Left lung (tissue), 4 donors: ENCODE measurements at regions not wholly inside any gene's neighbourhood (a gene's known extent, or its start where the extent isn't known, plus 50 kb on each side); places are given as distances from the start of the nearest gene placed in this dataset.

Experiments used
- ATAC-seq: fragments of 200-7000 bp; cut with Tn5 transposase; one replicate; pipeline ENCODE4 v1.9.1; 2020; ENCODE audit warnings: moderate library complexity
- DNase-seq, 4 donors: peaks; one replicate each; pipeline ENCODE4 v3.0.0-alpha.2; 2013 to 2020
- H3K27ac ChIP-seq, 2 donors: fragments of 200-600 bp; sonication (generic) in 1 of 2; one replicate each; pipeline versions ENCODE4 v1.5.0 to v1.8.0; 2020 to 2021
- H3K27me3 ChIP-seq, 2 donors: fragments of 200-600 bp; sonication (generic) in 1 of 2; one replicate each; pipeline versions ENCODE4 v1.5.0 to v1.8.0; 2020 to 2021
- H3K36me3 ChIP-seq, 2 donors: fragments of 200-600 bp; sonication (generic) in 1 of 2; one replicate each; pipeline versions ENCODE4 v1.5.0 to v1.8.0; 2020 to 2021
- H3K4me1 ChIP-seq, 2 donors: fragments of 200-600 bp; one replicate each; pipeline ENCODE4 v1.8.0; 2021
- H3K4me3 ChIP-seq, 2 donors: fragments of 200-600 bp; sonication (generic) in 1 of 2; one replicate each; pipeline versions ENCODE4 v1.5.0 to v1.8.0; 2020 to 2021; ENCODE audit warnings: mild to moderate bottlenecking in 1 of 2
- H3K9me3 ChIP-seq, 2 donors: fragments of 200-600 bp; sonication (generic) in 1 of 2; one replicate each; pipeline versions ENCODE4 v1.5.0 to v1.8.0; 2020 to 2021
- CTCF ChIP-seq, 2 donors: fragments of 200-600 bp; sonication (generic) in 1 of 2; IDR thresholded peaks; one replicate each; pipeline versions ENCODE4 v1.5.0 to v1.8.0; 2021; ENCODE audit warnings: antibody characterized with exemption in 2 of 2
- intact Hi-C, 2 donors: fragments of 100-400 bp; cut with DNase I; formaldehyde crosslinking; loops; one replicate each; pipeline versions ENCODE4 v1.11.2 to v1.14.2; 2022
- donor health status: DM: no; HTN: yes; CAD: no.
- donor health status: DM: no; HTN: no; CAD: no.

- no peak overlapping the region for H3K4me3 ChIP-seq
- intact Hi-C loops = no loop called here
Measured at GRCh38 chrY:8064500-8064899, 1152.9 kb upstream of the AMELY start.

GRCh38 chrY:8063973-8064372 is 1152.4 kb upstream of the AMELY start:
- Histone ChIP-seq H3K27me3 (no peaks in the 10 kb centered on the region), H3K4me1 (no peaks in the 10 kb centered on the region), H3K36me3 (no peaks in the 10 kb centered on the region), H3K27ac (no peak overlapping the region), H3K9me3 (no peaks in the 10 kb centered on the region), H3K4me3 (no peak overlapping the region)
- no peak for TF ChIP-seq CTCF (IDR thresholded peaks at IDR 0.05)
- intact Hi-C loops = no loop called here
- ATAC-seq = no peak
- DNase-seq = no peak

More at GRCh38 chrY:8064500-8064899, 1152.9 kb upstream of the AMELY start:
- Histone ChIP-seq H3K36me3 (no peaks in the 10 kb centered on the region), H3K27ac (no peak overlapping the region), H3K9me3 (no peaks in the 10 kb centered on the region), H3K27me3 (no peaks in the 10 kb centered on the region), H3K4me1 (no peaks in the 10 kb centered on the region)
- no peak for TF ChIP-seq CTCF (IDR thresholded peaks at IDR 0.05)
- DNase-seq = no peak
- no peak for ATAC-seq

- ATAC-seq (no peak), DNase-seq (no peak)
Measured at GRCh38 chrY:8058613-8059012, 1147.1 kb upstream of the AMELY start.

GRCh38 chrY:8051340-8051739 is 1139.8 kb upstream of the AMELY start:
- H3K36me3 ChIP-seq = no peaks in the 10 kb centered on the region
- no peak for TF ChIP-seq CTCF (IDR thresholded peaks at IDR 0.05)
- H3K27ac ChIP-seq = no peak overlapping the region
- DNase-seq = no peak
- no peaks in the 10 kb centered on the region for H3K4me1 ChIP-seq
- no peaks in the 10 kb centered on the region for H3K27me3 ChIP-seq
- ATAC-seq = no peak
- intact Hi-C loops = no loop called here
- H3K4me3 ChIP-seq = no peak overlapping the region
- H3K9me3 ChIP-seq = no peaks in the 10 kb centered on the region

More at GRCh38 chrY:8058613-8059012, 1147.1 kb upstream of the AMELY start:
- Histone ChIP-seq H3K36me3 (no peaks in the 10 kb centered on the region), H3K4me3 (no peak overlapping the region), H3K9me3 (no peaks in the 10 kb centered on the region), H3K27me3 (no peaks in the 10 kb centered on the region), H3K27ac (no peak overlapping the region), H3K4me1 (no peaks in the 10 kb centered on the region)
- TF ChIP-seq CTCF (IDR thresholded peaks at IDR 0.05) = no peak
- intact Hi-C loops = no loop called here

- H3K4me1 ChIP-seq = no peaks in the 10 kb centered on the region
- H3K27me3 ChIP-seq = no peaks in the 10 kb centered on the region
- no peak for DNase-seq
- no peak overlapping the region for H3K4me3 ChIP-seq
- TF ChIP-seq CTCF (IDR thresholded peaks at IDR 0.05) = no peak
- H3K36me3 ChIP-seq = no peaks in the 10 kb centered on the region
- no peak overlapping the region for H3K27ac ChIP-seq
- intact Hi-C loops = no loop called here
- ATAC-seq = no peak
- H3K9me3 ChIP-seq = no peaks in the 10 kb centered on the region
Measured at GRCh38 chrY:8041238-8041637, 1129.7 kb upstream of the AMELY start.
